Mesendoderm (in vitro differentiated cells): ENCODE measurements at regions not wholly inside any gene's neighbourhood (a gene's known extent, or its start where the extent isn't known, plus 50 kb on each side); places are given as distances from the start of the nearest gene placed in this dataset.

Source experiments
- DNase-seq: peaks from one replicate; pipeline ENCODE4 v3.0.0; 2013
- H2AK5ac ChIP-seq: 2 replicates; pipeline ENCODE4 v1.6.1; 2013; ENCODE audit warnings: low read length, inconsistent platforms
- H2BK120ac ChIP-seq: 2 replicates; pipeline ENCODE4 v1.6.1; 2013; ENCODE audit warnings: low read depth, mild to moderate bottlenecking, low read length, moderate library complexity, mixed read lengths
- H2BK15ac ChIP-seq: replicated peaks from 2 replicates; pipeline ENCODE4 v1.6.1; 2013; ENCODE audit warnings: low read depth, mild to moderate bottlenecking, moderate library complexity
- H2BK5ac ChIP-seq: 2 replicates; pipeline ENCODE4 v1.6.1; 2013; ENCODE audit warnings: low read length, inconsistent platforms
- H3K18ac ChIP-seq: 2 replicates; pipeline ENCODE4 v1.6.1; 2013; ENCODE audit warnings: mild to moderate bottlenecking, low read length, mixed read lengths
- H3K23ac ChIP-seq: one replicate; pipeline ENCODE4 v1.6.1; 2013; ENCODE audit warnings: low read length
- H3K27ac ChIP-seq: 2 replicates; pipeline ENCODE4 v1.5.1; 2013; ENCODE audit warnings: low read depth, mild to moderate bottlenecking, inconsistent platforms, low read length, moderate library complexity
- H3K27me3 ChIP-seq: 2 replicates; pipeline ENCODE4 v1.6.1; 2013; ENCODE audit warnings: low read length, control low read depth, mild to moderate bottlenecking, inconsistent platforms; ENCODE audit not compliant: insufficient read depth, poor library complexity
- H3K36me3 ChIP-seq: 2 replicates; pipeline ENCODE4 v1.6.1; 2013; ENCODE audit warnings: low read length, inconsistent platforms; ENCODE audit not compliant: control insufficient read depth, insufficient read depth
- H3K4ac ChIP-seq: one replicate; pipeline ENCODE4 v1.6.1; 2013; ENCODE audit warnings: low read depth, mild to moderate bottlenecking, low read length, moderate library complexity
- H3K4me1 ChIP-seq: 2 replicates; pipeline ENCODE4 v1.6.1; 2013; ENCODE audit warnings: low read depth, low read length, inconsistent platforms; ENCODE audit not compliant: control insufficient read depth
- H3K4me2 ChIP-seq: 2 replicates; pipeline ENCODE4 v1.6.1; 2013; ENCODE audit warnings: low read length
- H3K4me3 ChIP-seq: 2 replicates; pipeline ENCODE4 v1.5.1; 2013; ENCODE audit warnings: mild to moderate bottlenecking, low read length
- H3K56ac ChIP-seq: one replicate; pipeline ENCODE4 v1.6.1; 2013; ENCODE audit warnings: low read length
- H3K79me1 ChIP-seq: 2 replicates; pipeline ENCODE4 v1.6.1; 2013; ENCODE audit warnings: low read length, inconsistent platforms
- H3K79me2 ChIP-seq: 2 replicates; pipeline ENCODE4 v1.6.1; 2013; ENCODE audit warnings: mild to moderate bottlenecking, low read length; ENCODE audit not compliant: control insufficient read depth, insufficient read depth
- H3K9ac ChIP-seq: 2 replicates; pipeline ENCODE4 v1.6.1; 2013; ENCODE audit warnings: low read length, inconsistent platforms
- H4K5ac ChIP-seq: one replicate; pipeline ENCODE4 v1.6.1; 2013; ENCODE audit warnings: low read length
- H4K8ac ChIP-seq: one replicate; pipeline ENCODE4 v1.6.1; 2013; ENCODE audit warnings: low read depth, mild to moderate bottlenecking, control low read depth, low read length, moderate library complexity
- WGBS: extraction: QIAGEN DNeasy Blood & Tissue Kit; methylation state at CpG from one replicate; pipeline ENCODE4 v1.1.7; 2013; ENCODE audit warnings: low lambda C conversion rate, missing lambda C conversion rate; ENCODE audit not compliant: insufficient coverage; ENCODE audit errors: extremely low coverage; 5-methylcytosine and 5-hydroxymethylcytosine counted together

DNA sequence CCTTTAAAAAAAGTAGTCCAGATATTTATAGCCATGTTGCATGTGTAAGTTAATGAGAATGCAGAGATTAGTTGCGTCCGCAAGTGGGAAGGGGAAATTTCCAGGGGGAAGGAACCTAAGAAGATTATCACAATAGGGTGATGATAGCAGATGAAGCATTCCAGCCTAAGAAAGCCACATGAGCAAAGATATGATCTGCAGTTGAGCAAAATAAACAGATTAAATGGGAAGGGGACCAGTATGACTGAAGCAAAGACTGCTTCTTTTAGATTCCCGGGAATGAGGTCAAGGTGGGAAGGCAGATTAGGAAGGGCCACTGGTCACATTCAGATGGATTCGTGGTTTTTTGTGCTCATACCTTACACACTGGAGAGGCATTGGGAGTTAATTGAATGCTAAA, 154.6 kb upstream of the CDH2 start:
- Histone ChIP-seq H3K4me3 (no peak overlapping the region), H3K23ac (no peak overlapping the region), H3K79me2 (no peaks in the 10 kb centered on the region), H3K79me1 (no peaks in the 10 kb centered on the region), H3K36me3 (no peaks in the 10 kb centered on the region), H2BK15ac (no peak overlapping the region), H2BK5ac (no peak overlapping the region), H2BK120ac (no peak overlapping the region), H3K4ac (no peak overlapping the region), H3K27ac (no peak overlapping the region), H3K4me2 (no peak overlapping the region), H2AK5ac (no peak overlapping the region), H3K56ac (no peak overlapping the region), H3K4me1 (peaks cover 3% of the 10 kb centered on the region), H4K8ac (no peak overlapping the region), H3K9ac (no peak overlapping the region), H3K18ac (no peak overlapping the region), H4K5ac (no peak overlapping the region), H3K27me3 (no peaks in the 10 kb centered on the region)
- no CpG with 5 or more reads among the region's 4 CpGs for WGBS
- peak; percentile 62 for DNase-seq

- no peak overlapping the region for H2BK120ac ChIP-seq
- no peak overlapping the region for H2BK15ac ChIP-seq
- H3K4ac ChIP-seq = no peak overlapping the region
- H4K5ac ChIP-seq = no peak overlapping the region
- no peaks in the 10 kb centered on the region for H3K36me3 ChIP-seq
- no peak overlapping the region for H2AK5ac ChIP-seq
- no peak overlapping the region for H3K4me3 ChIP-seq
- no CpG with 5 or more reads among the region's 3 CpGs for WGBS
- no peak for DNase-seq
- no peak overlapping the region for H2BK5ac ChIP-seq
- H3K79me2 ChIP-seq = no peaks in the 10 kb centered on the region
- H3K4me1 ChIP-seq = no peaks in the 10 kb centered on the region
- no peak overlapping the region for H4K8ac ChIP-seq
- H3K27ac ChIP-seq = no peak overlapping the region
- no peaks in the 10 kb centered on the region for H3K79me1 ChIP-seq
- no peaks in the 10 kb centered on the region for H3K27me3 ChIP-seq
- no peak overlapping the region for H3K56ac ChIP-seq
- no peak overlapping the region for H3K4me2 ChIP-seq
- H3K18ac ChIP-seq = no peak overlapping the region
- no peak overlapping the region for H3K9ac ChIP-seq
- no peak overlapping the region for H3K23ac ChIP-seq
Observed at GRCh38 chr18:28313602-28314001, 136.7 kb upstream of the CDH2 start.

GRCh38 chr18:28288784-28289183, 111.9 kb upstream of the CDH2 start:
- WGBS = no CpG with 5 or more reads among the region's 5 CpGs
- Histone ChIP-seq H3K27me3 (no peaks in the 10 kb centered on the region), H3K23ac (no peak overlapping the region), H3K4me1 (peaks cover 2% of the 10 kb centered on the region), H2BK5ac (no peak overlapping the region), H3K79me2 (no peaks in the 10 kb centered on the region), H3K18ac (no peak overlapping the region), H2BK15ac (no peak overlapping the region), H2BK120ac (no peak overlapping the region), H3K4ac (no peak overlapping the region), H3K4me3 (no peak overlapping the region), H4K8ac (no peak overlapping the region), H3K9ac (no peak overlapping the region), H4K5ac (no peak overlapping the region), H3K27ac (no peak overlapping the region), H3K79me1 (no peaks in the 10 kb centered on the region), H3K4me2 (no peak overlapping the region), H3K56ac (no peak overlapping the region), H3K36me3 (no peaks in the 10 kb centered on the region), H2AK5ac (no peak overlapping the region)
- no peak for DNase-seq

- Histone ChIP-seq H3K79me1 (no peaks in the 10 kb centered on the region), H3K4me3 (no peak overlapping the region), H3K9ac (no peak overlapping the region), H3K27me3 (no peaks in the 10 kb centered on the region), H4K5ac (no peak overlapping the region), H2BK120ac (no peak overlapping the region), H3K23ac (no peak overlapping the region), H3K4ac (no peak overlapping the region), H3K4me2 (no peak overlapping the region), H3K27ac (no peak overlapping the region), H2BK15ac (no peak overlapping the region), H2AK5ac (no peak overlapping the region), H4K8ac (no peak overlapping the region), H3K36me3 (no peaks in the 10 kb centered on the region), H3K18ac (no peak overlapping the region), H3K79me2 (no peaks in the 10 kb centered on the region), H2BK5ac (no peak overlapping the region), H3K56ac (no peak overlapping the region), H3K4me1 (peaks cover 2% of the 10 kb centered on the region)
- DNase-seq = peak; percentile 90
Observed at GRCh38 chr18:28287146-28287545, 110.2 kb upstream of the CDH2 start.

DNA sequence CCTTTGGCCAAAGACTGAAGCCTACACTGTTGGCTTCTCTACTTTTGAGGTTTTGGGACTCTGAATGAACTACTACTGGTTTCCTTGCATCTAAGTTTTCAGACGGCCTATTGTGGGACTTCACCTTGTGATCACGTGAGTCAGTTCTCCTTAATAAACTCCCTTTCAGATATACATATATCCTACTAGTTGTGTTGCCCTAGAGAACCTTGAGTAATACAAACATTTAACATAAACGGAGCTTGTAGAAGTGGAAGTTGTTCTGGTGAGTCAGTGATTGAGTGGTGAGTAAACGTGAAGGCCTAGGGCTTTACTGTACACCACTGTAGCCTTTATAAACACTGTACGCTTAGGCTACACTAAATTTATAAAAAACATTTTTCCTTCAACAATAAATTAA, 107.2 kb upstream of the CDH2 start:
- no peak overlapping the region for H3K56ac ChIP-seq
- H3K4ac ChIP-seq = no peak overlapping the region
- H4K8ac ChIP-seq = no peak overlapping the region
- no peak overlapping the region for H4K5ac ChIP-seq
- no peak overlapping the region for H2BK120ac ChIP-seq
- no peaks in the 10 kb centered on the region for H3K79me2 ChIP-seq
- no peaks in the 10 kb centered on the region for H3K27me3 ChIP-seq
- H3K18ac ChIP-seq = no peak overlapping the region
- no peak overlapping the region for H2BK5ac ChIP-seq
- no peaks in the 10 kb centered on the region for H3K36me3 ChIP-seq
- H3K4me2 ChIP-seq = no peak overlapping the region
- no peak overlapping the region for H3K27ac ChIP-seq
- H3K79me1 ChIP-seq = no peaks in the 10 kb centered on the region
- no peak overlapping the region for H2BK15ac ChIP-seq
- WGBS = no CpG with 5 or more reads among the region's 5 CpGs
- peaks cover 2% of the 10 kb centered on the region for H3K4me1 ChIP-seq
- H2AK5ac ChIP-seq = no peak overlapping the region
- no peak overlapping the region for H3K4me3 ChIP-seq
- H3K23ac ChIP-seq = no peak overlapping the region
- DNase-seq = no peak
- H3K9ac ChIP-seq = no peak overlapping the region

- no peak for DNase-seq
- H3K4me2 ChIP-seq = no peak overlapping the region
- H3K4me3 ChIP-seq = no peak overlapping the region
- H3K18ac ChIP-seq = no peak overlapping the region
- H3K79me1 ChIP-seq = no peaks in the 10 kb centered on the region
- no peak overlapping the region for H2BK120ac ChIP-seq
- no peak overlapping the region for H4K8ac ChIP-seq
- no peak overlapping the region for H2BK5ac ChIP-seq
- no peaks in the 10 kb centered on the region for H3K4me1 ChIP-seq
- H3K27ac ChIP-seq = no peak overlapping the region
- no peak overlapping the region for H3K56ac ChIP-seq
- H2BK15ac ChIP-seq = no peak overlapping the region
- no peak overlapping the region for H4K5ac ChIP-seq
- H3K9ac ChIP-seq = no peak overlapping the region
- H3K79me2 ChIP-seq = no peaks in the 10 kb centered on the region
- no peak overlapping the region for H3K23ac ChIP-seq
- H3K27me3 ChIP-seq = no peaks in the 10 kb centered on the region
- no CpG with 5 or more reads among the region's 2 CpGs for WGBS
- no peaks in the 10 kb centered on the region for H3K36me3 ChIP-seq
- H2AK5ac ChIP-seq = no peak overlapping the region
- no peak overlapping the region for H3K4ac ChIP-seq
Observed at GRCh38 chr18:28281400-28281799, 104.5 kb upstream of the CDH2 start.
